ENCODE measurements at regions not wholly inside any gene's neighbourhood (a gene's known extent, or its start where the extent isn't known, plus 50 kb on each side); places are given as distances from the start of the nearest gene placed in this dataset.

DNA sequence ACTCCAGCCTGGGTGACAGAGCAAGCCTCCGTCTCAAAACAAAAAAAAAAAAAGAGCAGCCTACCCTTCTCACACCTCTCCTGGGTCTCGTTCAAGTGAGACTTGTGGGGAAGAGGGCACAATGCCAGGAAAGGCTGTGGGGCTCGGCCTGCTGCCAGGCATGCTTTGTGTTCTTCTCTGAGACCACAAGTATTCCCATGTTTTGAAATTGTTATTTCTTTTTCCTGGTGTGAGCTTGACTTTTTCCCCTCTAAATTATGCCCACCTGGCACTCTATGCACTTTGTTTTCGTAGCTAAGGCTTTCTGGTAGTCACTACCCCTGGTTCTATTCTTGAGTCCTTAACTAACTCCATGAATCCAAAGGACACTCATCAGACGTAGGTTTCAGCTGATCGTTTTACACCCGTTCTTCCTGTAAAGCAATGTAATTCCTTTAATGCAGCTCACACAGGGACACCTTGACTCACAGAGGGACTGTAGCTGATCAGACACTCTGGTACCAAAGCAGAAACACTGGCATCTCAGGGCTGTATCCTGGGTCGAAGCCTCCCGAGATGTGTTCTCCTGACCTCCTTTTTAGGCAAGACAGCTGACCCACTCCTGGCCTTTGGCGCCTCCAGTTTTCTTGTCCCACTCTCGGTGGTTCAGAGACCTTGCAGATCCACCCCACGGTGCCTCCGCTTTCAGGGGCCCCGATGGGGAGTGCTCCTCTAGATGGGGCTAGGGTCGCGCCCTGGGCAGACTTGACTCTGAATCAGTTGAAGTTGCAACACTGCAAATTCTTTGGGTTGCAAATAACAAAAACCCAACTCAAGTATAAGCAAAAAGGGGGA, 193.3 kb upstream of the AGAP1 start:
- H3K36me3 ChIP-seq (ENCODE audit: low read depth, missing control alignments) = no peaks in the 10 kb centered on the region
- H3K9me3 ChIP-seq = no peaks in the 10 kb centered on the region
- no peaks in the 10 kb centered on the region for H3K4me1 ChIP-seq
- TF ChIP-seq POLR2A (IDR thresholded peaks at IDR 0.05) = no peak
- TF ChIP-seq CTCF (IDR thresholded peaks at IDR 0.05) = no peak
- no peak for DNase-seq
- no peaks in the 10 kb centered on the region for H3K27me3 ChIP-seq
- WGBS, 2 donors = 65 to 78% methylated on average over 16 of the region's 16 CpGs
- H3K27ac ChIP-seq = no peak overlapping the region
- intact Hi-C loops (cut with DNase I; ENCODE audit: low total_unique reads) = no loop called here
- H3K4me3 ChIP-seq = no peak overlapping the region

- no peak for DNase-seq
- Histone ChIP-seq H3K27me3 (no peaks in the 10 kb centered on the region), H3K4me3 (no peak overlapping the region), H3K27ac (no peak overlapping the region), H3K36me3 (ENCODE audit: low read depth, missing control alignments) (no peaks in the 10 kb centered on the region), H3K9me3 (no peaks in the 10 kb centered on the region), H3K4me1 (no peaks in the 10 kb centered on the region)
- 68 to 70% methylated on average over 6 to 7 of the region's 7 CpGs for WGBS, 2 donors
- TF ChIP-seq POLR2A (IDR thresholded peaks at IDR 0.05) (no peak), CTCF (IDR thresholded peaks at IDR 0.05) (no peak)
- intact Hi-C loops (cut with DNase I; ENCODE audit: low total_unique reads) = no loop called here
These were observed 192.4 kb upstream of the AGAP1 start for GRCh38 chr2:235301202-235302076.

- WGBS, 2 donors = 66 to 86% methylated on average over 9 of the region's 9 CpGs
These were observed 191.6 kb upstream of the AGAP1 start for GRCh38 chr2:235302263-235302662.

GRCh38 chr2:235303499-235304291, 190.1 kb upstream of the AGAP1 start:
- WGBS, 2 donors = 48 to 65% methylated on average over 16 to 18 of the region's 18 CpGs
- H3K9me3 ChIP-seq = no peaks in the 10 kb centered on the region
- H3K36me3 ChIP-seq (ENCODE audit: low read depth, missing control alignments) = no peaks in the 10 kb centered on the region
- intact Hi-C loops (cut with DNase I; ENCODE audit: low total_unique reads) = no loop called here
- no peaks in the 10 kb centered on the region for H3K27me3 ChIP-seq
- no peaks in the 10 kb centered on the region for H3K4me1 ChIP-seq
- DNase-seq = no peak
- H3K4me3 ChIP-seq = no peak overlapping the region
- TF ChIP-seq POLR2A (IDR thresholded peaks at IDR 0.05) (no peak), CTCF (IDR thresholded peaks at IDR 0.05) (no peak)
- no peak overlapping the region for H3K27ac ChIP-seq

More at GRCh38 chr2:235302263-235302662, 191.6 kb upstream of the AGAP1 start:
- Histone ChIP-seq H3K27ac (no peak overlapping the region), H3K27me3 (no peaks in the 10 kb centered on the region), H3K9me3 (no peaks in the 10 kb centered on the region), H3K4me3 (no peak overlapping the region), H3K36me3 (ENCODE audit: low read depth, missing control alignments) (no peaks in the 10 kb centered on the region), H3K4me1 (no peaks in the 10 kb centered on the region)
- intact Hi-C loops (cut with DNase I; ENCODE audit: low total_unique reads) = no loop called here
- DNase-seq = no peak
- TF ChIP-seq CTCF (IDR thresholded peaks at IDR 0.05) = no peak
- no peak for TF ChIP-seq POLR2A (IDR thresholded peaks at IDR 0.05)

Data from testis (tissue), 2 donors.